ENCODE measurements at regions not wholly inside any gene's neighbourhood (a gene's known extent, or its start where the extent isn't known, plus 50 kb on each side); places are given as distances from the start of the nearest gene placed in this dataset.

GRCh38 chr13:87355451-87355850, 315.7 kb upstream of the SLITRK5 start:
- no peak for TF ChIP-seq CTCF (IDR thresholded peaks at IDR 0.05; ENCODE audit: borderline replicate concordance, control extremely low read depth, extremely low read depth, insufficient read depth, missing control alignments)
- no peak for DNase-seq (ENCODE audit: low spot score)
- in situ Hi-C loops (cut with MboI; ENCODE audit: low sequenced_read_pairs, unreplicated experiment), result no loop called here

- DNase-seq (ENCODE audit: low spot score), result no peak
- TF ChIP-seq CTCF (IDR thresholded peaks at IDR 0.05; ENCODE audit: borderline replicate concordance, control extremely low read depth, extremely low read depth, insufficient read depth, missing control alignments), result no peak
- in situ Hi-C loops (cut with MboI; ENCODE audit: low sequenced_read_pairs, unreplicated experiment), result no loop called here
Measured at GRCh38 chr13:87356314-87356713, 314.9 kb upstream of the SLITRK5 start.

DNA sequence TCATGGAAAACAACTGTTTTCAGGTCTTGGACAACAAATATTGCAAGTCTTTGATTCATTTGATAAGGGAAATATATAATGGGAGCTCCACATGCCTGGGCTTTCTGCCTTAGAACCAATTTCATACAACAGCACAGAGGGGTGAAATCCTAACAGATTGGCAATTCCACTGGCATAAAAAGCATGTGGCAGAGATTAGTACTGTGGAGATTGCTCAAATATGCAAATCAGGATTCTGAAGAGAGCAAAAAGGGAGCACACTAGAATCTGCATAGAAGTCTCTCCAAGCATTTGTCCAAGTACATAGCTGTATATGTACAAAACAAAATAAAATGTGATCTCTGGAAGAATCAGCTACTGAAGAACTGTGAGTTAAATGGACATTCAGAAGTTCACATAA, 312.9 kb upstream of the SLITRK5 start:
- in situ Hi-C loops (cut with MboI; ENCODE audit: low sequenced_read_pairs, unreplicated experiment), result no loop called here
- DNase-seq (ENCODE audit: low spot score), result no peak
- TF ChIP-seq CTCF (IDR thresholded peaks at IDR 0.05; ENCODE audit: borderline replicate concordance, control extremely low read depth, extremely low read depth, insufficient read depth, missing control alignments), result no peak

DNA sequence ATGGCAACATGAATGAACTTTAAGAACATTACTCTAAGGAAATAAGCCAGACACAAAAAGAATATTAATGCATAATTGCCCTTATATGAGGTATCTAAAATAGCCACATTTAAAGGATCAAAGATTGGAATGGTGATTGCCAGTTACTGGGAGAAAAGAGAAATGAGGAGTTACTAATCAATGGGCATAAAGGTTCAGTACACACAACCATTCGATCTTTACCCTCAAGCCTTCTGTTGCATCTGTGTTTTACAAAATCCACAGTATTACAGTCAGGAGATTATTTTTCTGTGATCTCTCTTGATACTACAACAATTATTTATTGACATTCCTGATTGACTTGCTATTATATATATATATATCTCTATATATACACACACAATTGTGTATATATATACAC, 310.0 kb upstream of the SLITRK5 start:
- in situ Hi-C loops (cut with MboI; ENCODE audit: low sequenced_read_pairs, unreplicated experiment), result no loop called here
- DNase-seq (ENCODE audit: low spot score), result no peak
- no peak for TF ChIP-seq CTCF (IDR thresholded peaks at IDR 0.05; ENCODE audit: borderline replicate concordance, control extremely low read depth, extremely low read depth, insufficient read depth, missing control alignments)

GRCh38 chr13:87368639-87369038, 302.5 kb upstream of the SLITRK5 start:
- TF ChIP-seq CTCF (IDR thresholded peaks at IDR 0.05; ENCODE audit: borderline replicate concordance, control extremely low read depth, extremely low read depth, insufficient read depth, missing control alignments), result no peak
- DNase-seq (ENCODE audit: low spot score), result no peak
- in situ Hi-C loops (cut with MboI; ENCODE audit: low sequenced_read_pairs, unreplicated experiment), result no loop called here

- in situ Hi-C loops (cut with MboI; ENCODE audit: low sequenced_read_pairs, unreplicated experiment), result no loop called here
- no peak for DNase-seq (ENCODE audit: low spot score)
Measured at GRCh38 chr13:87376081-87376480, 295.1 kb upstream of the SLITRK5 start.

More at GRCh38 chr13:87376081-87376480, 295.1 kb upstream of the SLITRK5 start:
- no peak for TF ChIP-seq CTCF (IDR thresholded peaks at IDR 0.05; ENCODE audit: borderline replicate concordance, control extremely low read depth, extremely low read depth, insufficient read depth, missing control alignments)

Data from GM13976 (cell line).